H1 (cell line): ENCODE measurements at regions not wholly inside any gene's neighbourhood (a gene's known extent, or its start where the extent isn't known, plus 50 kb on each side); places are given as distances from the start of the nearest gene placed in this dataset.

Experiments
- CTCF ChIP-seq, 3 experiments: IDR thresholded peaks; 1 replicate in 2 of 3; 2 replicates in 1 of 3; pipeline versions ENCODE4 v1.5.1 to v1.6.1; 2011; ENCODE audit warnings: low read length in 3 of 3, mild to moderate bottlenecking in 3 of 3, inconsistent platforms in 2 of 3, low read depth in 1 of 3, moderate library complexity in 1 of 3; ENCODE audit not compliant: insufficient read depth in 1 of 3; ENCODE audit errors: control extremely low read depth in 1 of 3
- EP300 ChIP-seq, 2 experiments: IDR thresholded peaks; 1 replicate in 1 of 2; 2 replicates in 1 of 2; pipeline ENCODE4 v1.6.1; 2011 to 2012; ENCODE audit warnings: low read depth in 2 of 2, low read length in 2 of 2, mild to moderate bottlenecking in 2 of 2, borderline replicate concordance in 1 of 2, inconsistent platforms in 1 of 2, moderate library complexity in 1 of 2
- EZH2 ChIP-seq: fragments of 200-600 bp; sonication (generic); IDR thresholded peaks from 2 replicates; pipeline ENCODE4 v1.7.1; 2012; ENCODE audit warnings: low read depth, mild to moderate bottlenecking, moderate library complexity, low read length, inconsistent platforms; ENCODE audit not compliant: severe bottlenecking
- PHF8 ChIP-seq: fragments of 200-600 bp; sonication (generic); conservative IDR thresholded peaks from 2 replicates; pipeline ENCODE4 v1.7.1; 2012; ENCODE audit warnings: low read depth, mild to moderate bottlenecking, inconsistent platforms, low read length, moderate library complexity
- POLR2A ChIP-seq, 2 experiments: IDR thresholded peaks; 1 replicate in 1 of 2; 2 replicates in 1 of 2; pipeline ENCODE4 v1.6.1; 2011; ENCODE audit warnings: low read depth in 2 of 2, low read length in 2 of 2, mild to moderate bottlenecking in 2 of 2; ENCODE audit errors: control extremely low read depth in 1 of 2
- RFX5 ChIP-seq: IDR thresholded peaks from 2 replicates; pipeline ENCODE4 v1.6.1; 2011; ENCODE audit warnings: low read depth, low read length, improper control_type of control experiment, borderline replicate concordance
- SUZ12 ChIP-seq: fragments of 200-600 bp; sonication (generic); IDR thresholded peaks from 2 replicates; pipeline ENCODE4 v1.6.1; 2012; ENCODE audit warnings: mild to moderate bottlenecking, inconsistent platforms, low read length, moderate library complexity, mixed read lengths
- YY1 ChIP-seq: IDR thresholded peaks from 2 replicates; pipeline ENCODE4 v1.6.1; 2011; ENCODE audit warnings: low read depth, mild to moderate bottlenecking, low read length
- TF ChIP-seq, protein P1 (sequence below): IDR thresholded peaks from 2 replicates; pipeline ENCODE4 v1.6.1; 2012; ENCODE audit warnings: low read length, inconsistent platforms
- TF ChIP-seq, protein P2 (sequence below): IDR thresholded peaks from 2 replicates; pipeline ENCODE4 v1.6.1; 2011; ENCODE audit warnings: low read length, improper control_type of control experiment
- TF ChIP-seq, protein P3 (sequence below): IDR thresholded peaks from 2 replicates; pipeline ENCODE4 v1.6.1; 2012; ENCODE audit warnings: inconsistent platforms

GRCh38 chr14:84969501-84969900 is 560.4 kb upstream of the FLRT2 start:
- TF ChIP-seq CTCF (IDR thresholded peaks at IDR 0.05; ENCODE audit: control extremely low read depth in 1 of 3, insufficient read depth in 1 of 3, low read depth in 1 of 3, low read length in 3 of 3) (no peak), SUZ12 (no peak), YY1 (no peak), RFX5 (no peak), EZH2 (no peak), EP300 (IDR thresholded peaks at IDR 0.05; ENCODE audit: borderline replicate concordance in 1 of 2, low read depth in 2 of 2, low read length in 2 of 2) (no peak), PHF8 (no peak), POLR2A (IDR thresholded peaks at IDR 0.05; ENCODE audit: control extremely low read depth in 1 of 2, low read depth in 2 of 2, low read length in 2 of 2) (no peak)
- TF ChIP-seq, protein P1, sequence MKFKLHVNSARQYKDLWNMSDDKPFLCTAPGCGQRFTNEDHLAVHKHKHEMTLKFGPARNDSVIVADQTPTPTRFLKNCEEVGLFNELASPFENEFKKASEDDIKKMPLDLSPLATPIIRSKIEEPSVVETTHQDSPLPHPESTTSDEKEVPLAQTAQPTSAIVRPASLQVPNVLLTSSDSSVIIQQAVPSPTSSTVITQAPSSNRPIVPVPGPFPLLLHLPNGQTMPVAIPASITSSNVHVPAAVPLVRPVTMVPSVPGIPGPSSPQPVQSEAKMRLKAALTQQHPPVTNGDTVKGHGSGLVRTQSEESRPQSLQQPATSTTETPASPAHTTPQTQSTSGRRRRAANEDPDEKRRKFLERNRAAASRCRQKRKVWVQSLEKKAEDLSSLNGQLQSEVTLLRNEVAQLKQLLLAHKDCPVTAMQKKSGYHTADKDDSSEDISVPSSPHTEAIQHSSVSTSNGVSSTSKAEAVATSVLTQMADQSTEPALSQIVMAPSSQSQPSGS, result no peak
- TF ChIP-seq, protein P2, sequence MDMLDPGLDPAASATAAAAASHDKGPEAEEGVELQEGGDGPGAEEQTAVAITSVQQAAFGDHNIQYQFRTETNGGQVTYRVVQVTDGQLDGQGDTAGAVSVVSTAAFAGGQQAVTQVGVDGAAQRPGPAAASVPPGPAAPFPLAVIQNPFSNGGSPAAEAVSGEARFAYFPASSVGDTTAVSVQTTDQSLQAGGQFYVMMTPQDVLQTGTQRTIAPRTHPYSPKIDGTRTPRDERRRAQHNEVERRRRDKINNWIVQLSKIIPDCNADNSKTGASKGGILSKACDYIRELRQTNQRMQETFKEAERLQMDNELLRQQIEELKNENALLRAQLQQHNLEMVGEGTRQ, result no peak
- TF ChIP-seq, protein P3, sequence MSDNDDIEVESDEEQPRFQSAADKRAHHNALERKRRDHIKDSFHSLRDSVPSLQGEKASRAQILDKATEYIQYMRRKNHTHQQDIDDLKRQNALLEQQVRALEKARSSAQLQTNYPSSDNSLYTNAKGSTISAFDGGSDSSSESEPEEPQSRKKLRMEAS, result no peak
